ENCODE measurements at regions not wholly inside any gene's neighbourhood (a gene's known extent, or its start where the extent isn't known, plus 50 kb on each side); places are given as distances from the start of the nearest gene placed in this dataset.

DNA sequence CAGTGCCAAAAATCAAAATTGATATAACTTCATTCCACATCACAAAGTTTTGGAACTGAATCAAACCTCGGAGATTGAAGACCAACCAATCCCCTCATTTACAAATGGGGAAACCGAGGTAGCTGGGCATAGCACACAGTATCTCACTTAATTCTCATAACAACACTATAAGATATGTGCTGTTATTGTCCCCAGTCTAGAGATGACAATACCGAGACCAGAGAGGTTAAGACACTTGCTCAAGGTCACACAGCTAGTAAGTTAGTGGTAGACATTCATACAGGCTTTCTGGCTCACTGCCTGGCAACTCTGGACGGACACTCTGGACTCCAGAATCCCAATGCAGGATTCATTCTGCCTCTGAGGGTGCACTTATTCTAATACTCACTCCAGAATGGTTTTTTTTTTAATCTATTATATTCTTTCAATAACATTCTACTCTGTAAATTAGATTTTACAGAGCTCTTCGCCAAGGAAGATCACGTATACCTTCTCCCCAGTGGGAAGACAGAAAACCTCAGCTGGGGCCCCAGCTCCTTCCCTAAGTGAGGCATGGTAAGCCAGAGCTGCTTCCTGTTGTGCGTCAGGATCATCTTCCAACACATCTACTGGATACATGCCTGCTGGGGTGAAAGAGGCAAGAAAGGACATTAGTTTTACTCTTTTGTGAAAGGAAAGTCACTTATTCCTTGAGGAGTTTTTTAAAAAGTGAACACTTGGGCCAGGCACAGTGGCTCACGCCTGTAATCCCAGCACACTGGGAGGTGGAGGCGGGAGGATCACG lies 128.4 kb upstream of the IGF1R start:
- Mint-ChIP-seq H3K27ac (no peak overlapping the region), H3K9me3 (no peaks in the 10 kb centered on the region), H3K4me1 (peaks cover 5% of the 10 kb centered on the region), H3K4me3 (no peak overlapping the region), H3K27me3 (peaks cover 4% of the 10 kb centered on the region), H3K36me3 (ENCODE audit: low read depth) (no peaks in the 10 kb centered on the region)
- DNase-seq = no peak
- intact Hi-C loops (cut with micrococcal nuclease) = loop anchor here (1.0 to 5.0 kb wide), 5 partner anchors 127 to 556 kb away; no protein-coding TSS in a partner anchor

- H3K36me3 Mint-ChIP-seq (ENCODE audit: low read depth) = no peaks in the 10 kb centered on the region
- peaks cover 7% of the 10 kb centered on the region for H3K27me3 Mint-ChIP-seq
- peaks cover 5% of the 10 kb centered on the region for H3K4me1 Mint-ChIP-seq
- no peak for DNase-seq
- no peaks in the 10 kb centered on the region for H3K9me3 Mint-ChIP-seq
- H3K27ac Mint-ChIP-seq = no peak overlapping the region
- H3K4me3 Mint-ChIP-seq = no peak overlapping the region
- intact Hi-C loops (cut with micrococcal nuclease) = no loop called here
Observed at GRCh38 chr15:98522127-98522526, 126.2 kb upstream of the IGF1R start.

- DNase-seq = no peak
- H3K4me3 Mint-ChIP-seq = no peak overlapping the region
- intact Hi-C loops (cut with micrococcal nuclease) = no loop called here
- peaks cover 2% of the 10 kb centered on the region for H3K4me1 Mint-ChIP-seq
- H3K9me3 Mint-ChIP-seq = no peaks in the 10 kb centered on the region
- H3K27me3 Mint-ChIP-seq = peaks cover 7% of the 10 kb centered on the region
- no peak overlapping the region for H3K27ac Mint-ChIP-seq
- no peaks in the 10 kb centered on the region for H3K36me3 Mint-ChIP-seq (ENCODE audit: low read depth)
Observed at GRCh38 chr15:98523912-98524662, 124.3 kb upstream of the IGF1R start.

GRCh38 chr15:98524838-98525660 lies 123.3 kb upstream of the IGF1R start:
- Mint-ChIP-seq H3K36me3 (ENCODE audit: low read depth) (no peaks in the 10 kb centered on the region), H3K27me3 (peaks cover 14% of the 10 kb centered on the region), H3K4me3 (no peak overlapping the region), H3K27ac (no peak overlapping the region), H3K4me1 (no peaks in the 10 kb centered on the region), H3K9me3 (no peaks in the 10 kb centered on the region)
- no peak for DNase-seq
- intact Hi-C loops (cut with micrococcal nuclease) = no loop called here

GRCh38 chr15:98525661-98526001 lies 122.7 kb upstream of the IGF1R start:
- H3K36me3 Mint-ChIP-seq (ENCODE audit: low read depth) = no peaks in the 10 kb centered on the region
- no peaks in the 10 kb centered on the region for H3K4me1 Mint-ChIP-seq
- H3K9me3 Mint-ChIP-seq = no peaks in the 10 kb centered on the region
- intact Hi-C loops (cut with micrococcal nuclease) = no loop called here
- no peak overlapping the region for H3K4me3 Mint-ChIP-seq
- peaks cover 14% of the 10 kb centered on the region for H3K27me3 Mint-ChIP-seq
- H3K27ac Mint-ChIP-seq = no peak overlapping the region
- DNase-seq = no peak

DNA sequence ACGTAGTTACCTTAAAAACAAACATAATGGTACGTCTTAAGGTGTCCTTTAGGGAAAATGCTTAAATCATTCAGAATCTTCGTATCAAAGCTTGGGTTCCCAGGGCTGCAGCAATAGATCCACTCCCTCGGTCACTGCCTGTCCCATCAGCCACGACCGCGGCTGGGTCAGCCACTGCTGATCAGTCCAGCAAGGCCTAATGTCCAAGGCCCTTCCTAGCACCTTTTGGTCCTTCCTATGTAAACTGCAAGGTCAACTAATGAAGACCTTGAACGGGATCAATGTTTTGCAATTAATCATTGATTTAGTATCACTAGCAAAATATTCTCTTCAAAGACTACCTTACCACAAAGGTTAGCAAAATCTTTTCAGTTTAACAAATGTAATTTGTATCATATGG lies 122.2 kb upstream of the IGF1R start:
- H3K4me3 Mint-ChIP-seq = no peak overlapping the region
- no peak overlapping the region for H3K27ac Mint-ChIP-seq
- H3K9me3 Mint-ChIP-seq = no peaks in the 10 kb centered on the region
- H3K4me1 Mint-ChIP-seq = no peaks in the 10 kb centered on the region
- intact Hi-C loops (cut with micrococcal nuclease) = no loop called here
- H3K36me3 Mint-ChIP-seq (ENCODE audit: low read depth) = no peaks in the 10 kb centered on the region
- DNase-seq = no peak
- H3K27me3 Mint-ChIP-seq = peaks cover 14% of the 10 kb centered on the region

DNA sequence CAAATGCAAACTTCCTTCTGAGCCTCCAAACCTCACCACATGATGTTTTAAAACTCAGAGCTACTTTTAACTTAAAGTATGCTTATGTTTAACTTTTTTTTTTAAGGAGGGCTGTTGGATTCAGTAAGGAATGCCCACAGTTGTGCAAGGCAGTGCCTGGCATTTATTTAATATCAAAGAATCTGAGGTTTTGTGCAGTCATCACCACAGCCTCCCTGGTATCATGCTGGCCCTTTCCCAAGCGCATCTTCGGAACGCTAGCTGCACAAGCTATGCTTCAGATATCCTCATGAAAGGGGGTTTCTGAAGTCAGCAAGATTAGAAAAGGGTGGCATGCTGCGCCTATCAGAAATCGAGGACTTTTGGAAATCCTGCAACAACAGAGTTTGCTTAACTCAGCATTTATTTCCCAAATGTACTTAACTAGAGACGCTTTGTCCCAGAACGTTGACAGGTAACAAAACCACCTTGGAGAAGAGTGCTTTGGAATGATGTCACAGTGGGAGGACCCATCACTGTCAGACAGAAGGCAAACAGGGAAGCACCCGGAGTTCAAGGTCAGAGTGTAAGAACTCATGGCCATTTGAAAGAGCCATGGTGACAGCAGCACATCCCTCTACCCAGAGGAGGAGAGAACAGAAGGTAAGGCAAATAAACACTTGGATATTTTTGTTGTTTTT lies 120.2 kb upstream of the IGF1R start:
- Mint-ChIP-seq H3K27me3 (peaks cover 18% of the 10 kb centered on the region), H3K4me3 (no peak overlapping the region), H3K9me3 (no peaks in the 10 kb centered on the region), H3K4me1 (no peaks in the 10 kb centered on the region), H3K27ac (no peak overlapping the region), H3K36me3 (ENCODE audit: low read depth) (no peaks in the 10 kb centered on the region)
- intact Hi-C loops (cut with micrococcal nuclease) = no loop called here
- no peak for DNase-seq

- no peak overlapping the region for H3K27ac Mint-ChIP-seq
- no peaks in the 10 kb centered on the region for H3K36me3 Mint-ChIP-seq (ENCODE audit: low read depth)
- H3K27me3 Mint-ChIP-seq = peaks cover 19% of the 10 kb centered on the region
- intact Hi-C loops (cut with micrococcal nuclease) = no loop called here
- H3K4me3 Mint-ChIP-seq = no peak overlapping the region
- H3K4me1 Mint-ChIP-seq = no peaks in the 10 kb centered on the region
- DNase-seq = no peak
- H3K9me3 Mint-ChIP-seq = no peaks in the 10 kb centered on the region
Observed at GRCh38 chr15:98529205-98530145, 118.9 kb upstream of the IGF1R start.

GRCh38 chr15:98530570-98530969 lies 117.8 kb upstream of the IGF1R start:
- no peaks in the 10 kb centered on the region for H3K36me3 Mint-ChIP-seq (ENCODE audit: low read depth)
- intact Hi-C loops (cut with micrococcal nuclease) = no loop called here
- no peak overlapping the region for H3K4me3 Mint-ChIP-seq
- H3K27ac Mint-ChIP-seq = no peak overlapping the region
- no peaks in the 10 kb centered on the region for H3K4me1 Mint-ChIP-seq
- no peaks in the 10 kb centered on the region for H3K9me3 Mint-ChIP-seq
- no peak for DNase-seq
- peaks cover 21% of the 10 kb centered on the region for H3K27me3 Mint-ChIP-seq

DNA sequence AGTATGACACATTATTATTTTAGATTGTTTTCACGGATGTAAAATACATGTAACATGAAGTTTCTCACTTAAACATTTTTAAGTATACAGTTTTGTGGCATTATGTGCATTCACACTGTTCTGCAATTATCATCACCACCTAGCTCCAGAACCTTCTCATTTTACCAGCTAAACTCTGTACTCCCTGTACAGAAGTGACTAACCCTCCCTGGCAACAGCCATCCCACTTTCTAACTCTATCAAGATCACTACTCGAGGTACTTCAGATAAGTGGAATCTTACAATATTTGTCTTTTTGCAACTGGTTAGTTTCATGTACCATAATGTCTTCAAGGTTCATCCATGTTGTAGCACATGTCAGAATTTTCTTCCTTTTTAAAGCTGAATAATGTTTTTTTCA lies 116.3 kb upstream of the IGF1R start:
- Mint-ChIP-seq H3K9me3 (no peaks in the 10 kb centered on the region), H3K27ac (no peak overlapping the region), H3K36me3 (ENCODE audit: low read depth) (no peaks in the 10 kb centered on the region), H3K4me3 (no peak overlapping the region), H3K27me3 (peaks cover 23% of the 10 kb centered on the region), H3K4me1 (no peaks in the 10 kb centered on the region)
- intact Hi-C loops (cut with micrococcal nuclease) = no loop called here
- DNase-seq = no peak

DNA sequence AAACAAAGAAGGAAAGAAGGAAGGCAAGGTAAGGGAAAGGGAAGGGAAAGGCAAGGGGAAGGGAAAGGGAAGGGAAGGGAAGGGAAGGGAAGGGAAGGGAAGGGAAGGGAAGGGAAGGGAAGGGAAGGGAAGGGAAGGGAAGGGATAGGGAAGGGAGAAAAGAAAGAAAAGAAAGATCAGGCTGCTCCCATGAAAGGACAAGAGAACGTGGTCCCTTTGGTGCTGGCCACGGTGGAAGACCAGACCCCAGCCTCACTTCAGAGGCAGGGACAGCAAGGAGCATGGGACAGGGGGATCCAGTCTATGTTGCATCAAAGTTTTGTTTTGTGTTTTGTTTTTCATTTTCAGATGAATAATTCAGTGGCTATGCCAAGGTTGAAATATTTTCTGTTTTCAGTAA lies 111.4 kb upstream of the IGF1R start:
- Mint-ChIP-seq H3K27ac (no peak overlapping the region), H3K9me3 (no peaks in the 10 kb centered on the region), H3K4me3 (no peak overlapping the region), H3K36me3 (ENCODE audit: low read depth) (no peaks in the 10 kb centered on the region), H3K27me3 (peaks cover 28% of the 10 kb centered on the region), H3K4me1 (no peaks in the 10 kb centered on the region)
- intact Hi-C loops (cut with micrococcal nuclease) = no loop called here
- no peak for DNase-seq

DNA sequence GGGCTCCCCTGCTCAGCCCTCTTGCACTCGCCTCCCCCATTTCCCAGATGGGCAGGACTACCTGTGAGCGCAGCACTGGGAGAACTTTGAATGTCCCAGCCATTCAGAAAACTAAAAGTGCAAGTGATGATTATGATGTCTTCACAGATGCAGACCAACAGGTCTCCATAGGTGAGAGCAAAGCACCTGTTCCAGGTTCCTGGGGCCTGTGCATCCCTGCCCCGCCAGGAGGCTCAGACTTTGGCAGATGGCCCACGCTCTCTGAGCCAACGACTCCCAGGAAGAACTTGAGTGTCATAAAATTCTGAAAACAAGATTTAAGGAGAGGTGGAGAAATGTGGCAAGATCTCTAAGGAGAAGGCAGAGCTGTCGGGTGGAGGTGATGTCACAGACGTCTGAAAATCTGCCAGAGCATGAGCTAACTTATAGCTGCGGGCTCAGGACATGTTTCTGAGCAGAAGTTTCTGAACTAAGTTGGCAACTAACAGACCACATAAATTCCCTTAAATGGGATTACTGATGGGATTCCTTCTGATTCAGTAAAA lies 110.8 kb upstream of the IGF1R start:
- Mint-ChIP-seq H3K4me1 (no peaks in the 10 kb centered on the region), H3K9me3 (no peaks in the 10 kb centered on the region), H3K27ac (no peak overlapping the region), H3K36me3 (ENCODE audit: low read depth) (no peaks in the 10 kb centered on the region), H3K27me3 (peaks cover 27% of the 10 kb centered on the region), H3K4me3 (no peak overlapping the region)
- DNase-seq = no peak
- intact Hi-C loops (cut with micrococcal nuclease) = no loop called here

GRCh38 chr15:98541519-98541918 lies 106.8 kb upstream of the IGF1R start:
- H3K9me3 Mint-ChIP-seq = no peaks in the 10 kb centered on the region
- H3K27ac Mint-ChIP-seq = no peak overlapping the region
- H3K4me1 Mint-ChIP-seq = no peaks in the 10 kb centered on the region
- H3K27me3 Mint-ChIP-seq = peaks cover 40% of the 10 kb centered on the region
- DNase-seq = no peak
- intact Hi-C loops (cut with micrococcal nuclease) = no loop called here
- no peak overlapping the region for H3K4me3 Mint-ChIP-seq
- H3K36me3 Mint-ChIP-seq (ENCODE audit: low read depth) = no peaks in the 10 kb centered on the region
